Neural cell (in vitro differentiated cells): ENCODE measurements at regions not wholly inside any gene's neighbourhood (a gene's known extent, or its start where the extent isn't known, plus 50 kb on each side); places are given as distances from the start of the nearest gene placed in this dataset.

ENCODE experiments used
- H2AFZ ChIP-seq: fragments of 200-600, 300-800 bp; sonication (generic), shearing (Covaris generic); 2 replicates; pipeline ENCODE4 v1.6.0; 2014; ENCODE audit warnings: low read depth, mild to moderate bottlenecking, antibody characterized with exemption, low read length, moderate library complexity
- H3F3A ChIP-seq: fragments of 200-600 bp; shearing (Covaris generic); 2 replicates; pipeline ENCODE4 v1.6.1; 2016; ENCODE audit warnings: mild to moderate bottlenecking, moderate library complexity, mixed read lengths, antibody characterized with exemption, low read length; ENCODE audit not compliant: insufficient read depth, poor library complexity, severe bottlenecking
- H3K27ac ChIP-seq: fragments of 200-600, 300-800 bp; sonication (generic), shearing (Covaris generic); 2 replicates; pipeline ENCODE4 v1.5.1; 2014; ENCODE audit warnings: mild to moderate bottlenecking, low read length, moderate library complexity
- H3K27me3 ChIP-seq: fragments of 300-800, 200-600 bp; sonication (generic), shearing (Covaris generic); 2 replicates; pipeline ENCODE4 v1.6.0; 2014; ENCODE audit warnings: mild to moderate bottlenecking, low read depth, low read length, moderate library complexity; ENCODE audit not compliant: insufficient read depth
- H3K36me3 ChIP-seq: fragments of 300-800, 200-600 bp; sonication (generic), shearing (Covaris generic); 2 replicates; pipeline ENCODE4 v1.5.1; 2014; ENCODE audit warnings: mild to moderate bottlenecking, antibody characterized with exemption, low read length, moderate library complexity; ENCODE audit not compliant: insufficient read depth
- H3K4me2 ChIP-seq: fragments of 300-800, 200-600 bp; sonication (generic), shearing (Covaris generic); 2 replicates; pipeline ENCODE4 v1.6.0; 2014; ENCODE audit warnings: mild to moderate bottlenecking, low read length
- H3K4me3 ChIP-seq: fragments of 300-800, 200-600 bp; sonication (generic), shearing (Covaris generic); 2 replicates; pipeline ENCODE4 v1.5.1; 2014; ENCODE audit warnings: mild to moderate bottlenecking, low read length, moderate library complexity
- H3K79me2 ChIP-seq: fragments of 200-600 bp; shearing (Covaris generic); replicated peaks from 2 replicates; pipeline ENCODE4 v1.6.0; 2014; ENCODE audit warnings: mild to moderate bottlenecking, low read length, moderate library complexity; ENCODE audit not compliant: insufficient read depth
- H3K9ac ChIP-seq: fragments of 300-800, 200-600 bp; sonication (generic), shearing (Covaris generic); 2 replicates; pipeline ENCODE4 v1.6.1; 2016; ENCODE audit warnings: mild to moderate bottlenecking, low read length, mixed read lengths
- H3K9me2 ChIP-seq: fragments of 200-600 bp; shearing (Covaris generic); 2 replicates; pipeline ENCODE4 v1.6.1; 2016; ENCODE audit warnings: mild to moderate bottlenecking, low read length, mixed read lengths; ENCODE audit not compliant: insufficient read depth
- H3K9me3 ChIP-seq: fragments of 200-600, 300-800 bp; sonication (generic), shearing (Covaris generic); 2 replicates; pipeline ENCODE4 v1.6.1; 2016; ENCODE audit warnings: mild to moderate bottlenecking, mixed run types, low read length, moderate library complexity, mixed read lengths
- H4K20me1 ChIP-seq: fragments of 200-600 bp; shearing (Covaris generic); 2 replicates; pipeline ENCODE4 v1.6.1; 2016; ENCODE audit warnings: mild to moderate bottlenecking, mixed run types; ENCODE audit not compliant: insufficient read depth
- EP300 ChIP-seq: fragments of 450-650 bp; conservative IDR thresholded peaks from 2 replicates; pipeline ENCODE4 v1.6.1; 2014; ENCODE audit warnings: antibody characterized with exemption, mild to moderate bottlenecking, moderate library complexity; ENCODE audit not compliant: poor library complexity, severe bottlenecking
- EZH2 ChIP-seq: fragments of 200-600, 300-800 bp; shearing (Covaris generic), sonication (generic); IDR thresholded peaks from 2 replicates; pipeline ENCODE4 v1.6.1; 2014; ENCODE audit warnings: antibody characterized with exemption, low read length, borderline replicate concordance, mild to moderate bottlenecking; ENCODE audit not compliant: insufficient read depth, poor library complexity, severe bottlenecking
- MXI1 ChIP-seq: fragments of 450-650 bp; conservative IDR thresholded peaks from 2 replicates; pipeline ENCODE4 v1.6.1; 2014; ENCODE audit warnings: antibody characterized with exemption, mild to moderate bottlenecking; ENCODE audit not compliant: poor library complexity, severe bottlenecking
- POLR2AphosphoS5 ChIP-seq: IDR thresholded peaks from 2 replicates; pipeline ENCODE4 v1.6.1; 2012
- RAD21 ChIP-seq: fragments of 450-650 bp; conservative IDR thresholded peaks from 2 replicates; pipeline ENCODE4 v1.6.1; 2014; ENCODE audit warnings: antibody characterized with exemption, mild to moderate bottlenecking, moderate library complexity
- SMC3 ChIP-seq: fragments of 450-650 bp; conservative IDR thresholded peaks from 2 replicates; pipeline ENCODE4 v1.6.1; 2014; ENCODE audit warnings: antibody characterized with exemption, mild to moderate bottlenecking, moderate library complexity; ENCODE audit not compliant: poor library complexity
- TAF1 ChIP-seq: IDR thresholded peaks from 2 replicates; pipeline ENCODE4 v1.6.1; 2012; ENCODE audit warnings: low read depth
- TF ChIP-seq, protein P1 (sequence below): IDR thresholded peaks from 2 replicates; pipeline ENCODE4 v1.6.1; 2012; ENCODE audit warnings: borderline replicate concordance
- TF ChIP-seq, protein P2 (sequence below): fragments of 450-650 bp; IDR thresholded peaks from 2 replicates; pipeline ENCODE4 v1.5.1; 2014; ENCODE audit warnings: antibody characterized with exemption, mild to moderate bottlenecking, moderate library complexity; ENCODE audit not compliant: poor library complexity, severe bottlenecking

DNA sequence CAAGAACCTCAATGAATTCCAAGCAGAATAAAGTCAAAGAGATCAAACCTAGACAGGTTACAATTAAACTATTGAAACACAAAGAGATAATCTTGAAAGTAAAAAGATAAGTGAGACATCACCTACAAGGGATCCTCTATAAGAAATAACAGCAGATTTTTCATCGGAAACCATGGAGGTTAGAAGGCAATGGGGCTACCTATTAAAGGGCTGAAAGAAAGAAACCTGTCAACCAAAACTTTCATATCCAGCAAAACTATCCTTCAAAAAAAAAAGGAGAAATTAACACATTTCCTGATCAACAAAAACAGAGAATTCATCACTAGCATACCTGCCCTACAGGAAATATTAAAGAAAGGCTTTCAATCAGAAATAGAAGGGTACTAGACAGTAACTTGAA, 244.9 kb downstream of the ARHGAP12 start:
- Histone ChIP-seq H3K9ac (no peak overlapping the region), H4K20me1 (no peaks in the 10 kb centered on the region), H3K27ac (no peak overlapping the region), H3K27me3 (no peaks in the 10 kb centered on the region), H3K4me2 (no peak overlapping the region), H3K4me3 (no peak overlapping the region), H3F3A (no peaks in the 10 kb centered on the region), H3K9me2 (no peaks in the 10 kb centered on the region), H3K36me3 (no peaks in the 10 kb centered on the region), H2AFZ (no peak overlapping the region), H3K9me3 (peaks cover 5% of the 10 kb centered on the region), H3K79me2 (no peaks in the 10 kb centered on the region)
- TF ChIP-seq SMC3 (no peak), POLR2AphosphoS5 (no peak), TAF1 (no peak), RAD21 (no peak), MXI1 (no peak), EZH2 (no peak), EP300 (no peak)
- TF ChIP-seq, protein P1, sequence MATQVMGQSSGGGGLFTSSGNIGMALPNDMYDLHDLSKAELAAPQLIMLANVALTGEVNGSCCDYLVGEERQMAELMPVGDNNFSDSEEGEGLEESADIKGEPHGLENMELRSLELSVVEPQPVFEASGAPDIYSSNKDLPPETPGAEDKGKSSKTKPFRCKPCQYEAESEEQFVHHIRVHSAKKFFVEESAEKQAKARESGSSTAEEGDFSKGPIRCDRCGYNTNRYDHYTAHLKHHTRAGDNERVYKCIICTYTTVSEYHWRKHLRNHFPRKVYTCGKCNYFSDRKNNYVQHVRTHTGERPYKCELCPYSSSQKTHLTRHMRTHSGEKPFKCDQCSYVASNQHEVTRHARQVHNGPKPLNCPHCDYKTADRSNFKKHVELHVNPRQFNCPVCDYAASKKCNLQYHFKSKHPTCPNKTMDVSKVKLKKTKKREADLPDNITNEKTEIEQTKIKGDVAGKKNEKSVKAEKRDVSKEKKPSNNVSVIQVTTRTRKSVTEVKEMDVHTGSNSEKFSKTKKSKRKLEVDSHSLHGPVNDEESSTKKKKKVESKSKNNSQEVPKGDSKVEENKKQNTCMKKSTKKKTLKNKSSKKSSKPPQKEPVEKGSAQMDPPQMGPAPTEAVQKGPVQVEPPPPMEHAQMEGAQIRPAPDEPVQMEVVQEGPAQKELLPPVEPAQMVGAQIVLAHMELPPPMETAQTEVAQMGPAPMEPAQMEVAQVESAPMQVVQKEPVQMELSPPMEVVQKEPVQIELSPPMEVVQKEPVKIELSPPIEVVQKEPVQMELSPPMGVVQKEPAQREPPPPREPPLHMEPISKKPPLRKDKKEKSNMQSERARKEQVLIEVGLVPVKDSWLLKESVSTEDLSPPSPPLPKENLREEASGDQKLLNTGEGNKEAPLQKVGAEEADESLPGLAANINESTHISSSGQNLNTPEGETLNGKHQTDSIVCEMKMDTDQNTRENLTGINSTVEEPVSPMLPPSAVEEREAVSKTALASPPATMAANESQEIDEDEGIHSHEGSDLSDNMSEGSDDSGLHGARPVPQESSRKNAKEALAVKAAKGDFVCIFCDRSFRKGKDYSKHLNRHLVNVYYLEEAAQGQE = no peak
- TF ChIP-seq, protein P2, sequence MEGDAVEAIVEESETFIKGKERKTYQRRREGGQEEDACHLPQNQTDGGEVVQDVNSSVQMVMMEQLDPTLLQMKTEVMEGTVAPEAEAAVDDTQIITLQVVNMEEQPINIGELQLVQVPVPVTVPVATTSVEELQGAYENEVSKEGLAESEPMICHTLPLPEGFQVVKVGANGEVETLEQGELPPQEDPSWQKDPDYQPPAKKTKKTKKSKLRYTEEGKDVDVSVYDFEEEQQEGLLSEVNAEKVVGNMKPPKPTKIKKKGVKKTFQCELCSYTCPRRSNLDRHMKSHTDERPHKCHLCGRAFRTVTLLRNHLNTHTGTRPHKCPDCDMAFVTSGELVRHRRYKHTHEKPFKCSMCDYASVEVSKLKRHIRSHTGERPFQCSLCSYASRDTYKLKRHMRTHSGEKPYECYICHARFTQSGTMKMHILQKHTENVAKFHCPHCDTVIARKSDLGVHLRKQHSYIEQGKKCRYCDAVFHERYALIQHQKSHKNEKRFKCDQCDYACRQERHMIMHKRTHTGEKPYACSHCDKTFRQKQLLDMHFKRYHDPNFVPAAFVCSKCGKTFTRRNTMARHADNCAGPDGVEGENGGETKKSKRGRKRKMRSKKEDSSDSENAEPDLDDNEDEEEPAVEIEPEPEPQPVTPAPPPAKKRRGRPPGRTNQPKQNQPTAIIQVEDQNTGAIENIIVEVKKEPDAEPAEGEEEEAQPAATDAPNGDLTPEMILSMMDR = no peak

DNA sequence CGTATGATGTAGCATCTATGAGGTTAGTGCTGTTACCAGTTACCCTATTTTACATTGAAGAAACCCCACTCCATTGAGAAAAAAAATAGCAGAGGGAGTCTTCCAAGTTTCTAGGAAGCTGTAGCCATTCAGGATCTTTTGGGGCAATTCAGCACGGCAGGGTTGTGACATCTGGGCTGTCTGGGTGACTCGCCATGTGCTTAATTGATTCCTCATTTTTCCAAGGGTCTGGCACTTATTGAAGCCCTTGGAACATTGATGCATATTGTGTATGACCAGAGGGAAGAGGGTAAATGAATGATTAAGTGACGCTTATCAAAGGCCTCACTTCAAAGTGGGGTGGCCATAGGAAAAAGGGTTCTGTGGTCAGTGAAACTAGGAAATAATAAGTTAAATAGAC, 248.7 kb downstream of the ARHGAP12 start:
- Histone ChIP-seq H2AFZ (no peak overlapping the region), H4K20me1 (no peaks in the 10 kb centered on the region), H3K9me2 (no peaks in the 10 kb centered on the region), H3K79me2 (no peaks in the 10 kb centered on the region), H3K36me3 (no peaks in the 10 kb centered on the region), H3K9me3 (peaks cover 8% of the 10 kb centered on the region), H3K27me3 (no peaks in the 10 kb centered on the region), H3K4me2 (no peak overlapping the region), H3F3A (no peaks in the 10 kb centered on the region), H3K4me3 (no peak overlapping the region), H3K27ac (no peak overlapping the region), H3K9ac (no peak overlapping the region)
- no peak for TF ChIP-seq MXI1
- TF ChIP-seq, protein P1 = no peak
- TF ChIP-seq EP300 = no peak
- no peak for TF ChIP-seq POLR2AphosphoS5
- TF ChIP-seq SMC3 = no peak
- TF ChIP-seq EZH2 = no peak
- no peak for TF ChIP-seq RAD21
- no peak for TF ChIP-seq TAF1
- TF ChIP-seq, protein P2 = no peak
